CD14-positive monocyte (primary cell): ENCODE measurements at regions not wholly inside any gene's neighbourhood (a gene's known extent, or its start where the extent isn't known, plus 50 kb on each side); places are given as distances from the start of the nearest gene placed in this dataset.

Experiments
- DNase-seq, 3 donors: peaks; one replicate each; pipeline ENCODE4 v3.0.0-alpha.2; 2011 to 2022
- H2AFZ ChIP-seq: 2 replicates; pipeline ENCODE4 v1.6.0; 2012; ENCODE audit warnings: mild to moderate bottlenecking, low read depth, low read length, inconsistent platforms; ENCODE audit not compliant: insufficient read depth, poor library complexity, severe bottlenecking
- H3K27ac ChIP-seq, 2 donors: 1 replicate in 1 of 2; 2 replicates in 1 of 2; pipeline ENCODE4 v1.5.1; 2012 to 2013; ENCODE audit warnings: low read length in 2 of 2, control low read depth in 1 of 2, inconsistent platforms in 1 of 2, low read depth in 1 of 2, mild to moderate bottlenecking in 1 of 2
- H3K27me3 ChIP-seq, 2 donors: one replicate each; pipeline versions ENCODE4 v1.6.0 to v1.6.1; 2011 to 2013; ENCODE audit warnings: low read length in 2 of 2; ENCODE audit not compliant: control insufficient read depth in 2 of 2, insufficient read depth in 2 of 2
- H3K36me3 ChIP-seq, 2 donors: replicated peaks in 1 of 2; 1 replicate in 1 of 2; 2 replicates in 1 of 2; pipeline versions ENCODE4 v1.5.1 to v1.6.1; 2012 to 2013; ENCODE audit warnings: low read length in 2 of 2, control low read depth in 1 of 2, inconsistent platforms in 1 of 2, mild to moderate bottlenecking in 1 of 2; ENCODE audit not compliant: insufficient read depth in 2 of 2, control insufficient read depth in 1 of 2
- H3K4me1 ChIP-seq, 2 donors: 1 replicate in 1 of 2; 2 replicates in 1 of 2; pipeline versions ENCODE4 v1.5.1 to v1.6.1; 2012 to 2013; ENCODE audit warnings: low read length in 2 of 2, control low read depth in 1 of 2, inconsistent platforms in 1 of 2, mild to moderate bottlenecking in 1 of 2, moderate library complexity in 1 of 2; ENCODE audit not compliant: insufficient read depth in 2 of 2, control insufficient read depth in 1 of 2
- H3K4me2 ChIP-seq: replicated peaks from 2 replicates; pipeline ENCODE3; 2012; ENCODE audit warnings: low read length, moderate library complexity, mild to moderate bottlenecking; ENCODE audit not compliant: poor library complexity, severe bottlenecking; ENCODE audit errors: extremely low read depth
- H3K4me3 ChIP-seq, 3 experiments: fragments of 200-600 bp in 1 of 3; sonication (generic) in 1 of 3; replicated peaks in 1 of 3; 1 replicate in 2 of 3; 2 replicates in 1 of 3; pipeline ENCODE4 v1.5.1; 2011 to 2013; ENCODE audit warnings: low read length in 3 of 3, mild to moderate bottlenecking in 3 of 3, control low read depth in 2 of 3, low read depth in 2 of 3, inconsistent platforms in 1 of 3, moderate library complexity in 1 of 3
- H3K79me2 ChIP-seq: 2 replicates; pipeline ENCODE4 v1.6.0; 2012; ENCODE audit warnings: mild to moderate bottlenecking, control low read depth, inconsistent platforms, low read length, moderate library complexity; ENCODE audit not compliant: insufficient read depth
- H3K9ac ChIP-seq: 2 replicates; pipeline ENCODE4 v1.6.0; 2017; ENCODE audit warnings: low read length, mild to moderate bottlenecking; ENCODE audit not compliant: insufficient read depth, poor library complexity, severe bottlenecking
- H3K9me3 ChIP-seq, 2 donors: replicated peaks in 1 of 2; 1 replicate in 1 of 2; 2 replicates in 1 of 2; pipeline versions ENCODE4 v1.5.1 to v1.6.1; 2012 to 2013; ENCODE audit warnings: low read length in 2 of 2, control low read depth in 1 of 2; ENCODE audit not compliant: control insufficient read depth in 1 of 2, insufficient read depth in 1 of 2
- H4K20me1 ChIP-seq: 2 replicates; pipeline ENCODE4 v1.6.0; 2012; ENCODE audit warnings: mild to moderate bottlenecking, low read length, control low read depth, moderate library complexity; ENCODE audit not compliant: insufficient read depth
- H3K27ac Mint-ChIP-seq, 7 donors: one replicate each; pipeline ENCODE4 v1.8.0; 2020; ENCODE audit warnings: mild to moderate bottlenecking in 7 of 7, mixed read lengths in 7 of 7, moderate library complexity in 6 of 7, inconsistent platforms in 2 of 7
- H3K27me3 Mint-ChIP-seq, 3 donors: one replicate each; pipeline ENCODE4 v1.8.0; 2021 to 2022; ENCODE audit warnings: low read depth in 3 of 3, mild to moderate bottlenecking in 3 of 3, mixed read lengths in 3 of 3, moderate library complexity in 3 of 3, inconsistent platforms in 1 of 3
- H3K36me3 Mint-ChIP-seq, 2 donors: one replicate each; pipeline ENCODE4 v1.8.0; 2020; ENCODE audit warnings: mixed read lengths in 2 of 2, inconsistent platforms in 1 of 2, mild to moderate bottlenecking in 1 of 2
- H3K4me1 Mint-ChIP-seq: one replicate; pipeline ENCODE4 v1.8.0; 2020; ENCODE audit warnings: mild to moderate bottlenecking, mixed read lengths
- H3K4me3 Mint-ChIP-seq, 2 donors: one replicate each; pipeline ENCODE4 v1.8.0; 2020; ENCODE audit warnings: mild to moderate bottlenecking in 2 of 2, mixed read lengths in 2 of 2, moderate library complexity in 1 of 2
- H3K9me3 Mint-ChIP-seq, 7 donors: one replicate each; pipeline ENCODE4 v1.8.0; 2020 to 2022; ENCODE audit warnings: mixed read lengths in 7 of 7, mild to moderate bottlenecking in 6 of 7, moderate library complexity in 6 of 7, inconsistent platforms in 2 of 7
- WGBS: methylation state at CpG from one replicate; pipeline ENCODE4 v1.1.5; 2013; ENCODE audit warnings: missing lambda C conversion rate; ENCODE audit not compliant: insufficient coverage; 5-methylcytosine and 5-hydroxymethylcytosine counted together
- intact Hi-C, 2 donors: fragments of 100-400 bp; cut with micrococcal nuclease; formaldehyde crosslinking; loops; one replicate each; pipeline versions ENCODE4 v1.15.0 to v1.15.1; 2023
- TF ChIP-seq, protein P1 (sequence below): fragments of 200-600 bp; IDR thresholded peaks from one replicate; pipeline ENCODE4 v1.8.0; 2022; ENCODE audit warnings: antibody characterized with exemption, mild to moderate bottlenecking

- H3K27me3 ChIP-seq = no peaks in the 10 kb centered on the region
- H3K79me2 ChIP-seq = no peaks in the 10 kb centered on the region
- WGBS = no CpG with 5 or more reads among the region's 4 CpGs
- H4K20me1 ChIP-seq = no peaks in the 10 kb centered on the region
- H3K27me3 Mint-ChIP-seq = no peaks in the 10 kb centered on the region
- DNase-seq = no peak
- H3K27ac Mint-ChIP-seq = no peak overlapping the region
- no peaks in the 10 kb centered on the region for H3K36me3 ChIP-seq
- peaks cover 0 to 4% of the 10 kb centered on the region in 2 donors for H3K36me3 Mint-ChIP-seq
- no peak overlapping the region for H3K4me3 Mint-ChIP-seq
- H3K4me2 ChIP-seq = no peak overlapping the region
- no peak overlapping the region for H2AFZ ChIP-seq
- no peak overlapping the region for H3K9ac ChIP-seq
- peaks cover 7 to 36% (median 29%) of the 10 kb centered on the region in 7 donors for H3K9me3 Mint-ChIP-seq
- TF ChIP-seq, protein P1, sequence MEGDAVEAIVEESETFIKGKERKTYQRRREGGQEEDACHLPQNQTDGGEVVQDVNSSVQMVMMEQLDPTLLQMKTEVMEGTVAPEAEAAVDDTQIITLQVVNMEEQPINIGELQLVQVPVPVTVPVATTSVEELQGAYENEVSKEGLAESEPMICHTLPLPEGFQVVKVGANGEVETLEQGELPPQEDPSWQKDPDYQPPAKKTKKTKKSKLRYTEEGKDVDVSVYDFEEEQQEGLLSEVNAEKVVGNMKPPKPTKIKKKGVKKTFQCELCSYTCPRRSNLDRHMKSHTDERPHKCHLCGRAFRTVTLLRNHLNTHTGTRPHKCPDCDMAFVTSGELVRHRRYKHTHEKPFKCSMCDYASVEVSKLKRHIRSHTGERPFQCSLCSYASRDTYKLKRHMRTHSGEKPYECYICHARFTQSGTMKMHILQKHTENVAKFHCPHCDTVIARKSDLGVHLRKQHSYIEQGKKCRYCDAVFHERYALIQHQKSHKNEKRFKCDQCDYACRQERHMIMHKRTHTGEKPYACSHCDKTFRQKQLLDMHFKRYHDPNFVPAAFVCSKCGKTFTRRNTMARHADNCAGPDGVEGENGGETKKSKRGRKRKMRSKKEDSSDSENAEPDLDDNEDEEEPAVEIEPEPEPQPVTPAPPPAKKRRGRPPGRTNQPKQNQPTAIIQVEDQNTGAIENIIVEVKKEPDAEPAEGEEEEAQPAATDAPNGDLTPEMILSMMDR = no peak
- H3K4me3 ChIP-seq = no peak overlapping the region
- H3K4me1 ChIP-seq = no peaks in the 10 kb centered on the region
- no peaks in the 10 kb centered on the region for H3K4me1 Mint-ChIP-seq
- peaks cover 21 to 43% of the 10 kb centered on the region in 2 donors for H3K9me3 ChIP-seq
- no peak overlapping the region for H3K27ac ChIP-seq
- intact Hi-C loops = no loop called here
Observed at GRCh38 chr4:141486375-141486997, 149.9 kb upstream of the IL15 start.

GRCh38 chr4:141497627-141498026 is 138.8 kb upstream of the IL15 start:
- Histone ChIP-seq H3K79me2 (no peaks in the 10 kb centered on the region), H3K27ac (no peak overlapping the region), H3K36me3 (no peaks in the 10 kb centered on the region), H4K20me1 (no peaks in the 10 kb centered on the region), H3K4me1 (no peaks in the 10 kb centered on the region), H3K27me3 (no peaks in the 10 kb centered on the region), H3K4me2 (no peak overlapping the region), H2AFZ (no peak overlapping the region), H3K9me3 (no peaks in the 10 kb centered on the region), H3K4me3 (no peak overlapping the region), H3K9ac (no peak overlapping the region)
- H3K36me3 Mint-ChIP-seq = no peaks in the 10 kb centered on the region
- H3K27me3 Mint-ChIP-seq = no peaks in the 10 kb centered on the region
- no peaks in the 10 kb centered on the region for H3K4me1 Mint-ChIP-seq
- WGBS = no CpG with 5 or more reads among the region's 1 CpG
- DNase-seq = no peak
- peaks cover 0 to 8% (median 0%) of the 10 kb centered on the region in 7 donors for H3K9me3 Mint-ChIP-seq
- intact Hi-C loops = no loop called here
- H3K4me3 Mint-ChIP-seq = no peak overlapping the region
- H3K27ac Mint-ChIP-seq = no peak overlapping the region
- TF ChIP-seq, protein P1 = no peak
